HL-60 (cell line): ENCODE measurements at regions not wholly inside any gene's neighbourhood (a gene's known extent, or its start where the extent isn't known, plus 50 kb on each side); places are given as distances from the start of the nearest gene placed in this dataset.

ENCODE experiments used
- DNase-seq, 2 experiments: peaks; one replicate each; pipeline ENCODE4 v3.0.0-alpha.2; 2010 to 2020; ENCODE audit warnings: low read depth in 1 of 2, low spot score in 1 of 2
- H3K27ac ChIP-seq: fragments of 250-450 bp; sonication (Bioruptor Pico); replicated peaks from 2 replicates; pipeline ENCODE4 v1.5.1; 2020; ENCODE audit warnings: mild to moderate bottlenecking, moderate library complexity
- H3K27me3 ChIP-seq: fragments of 250-450 bp; sonication (Bioruptor Pico); 2 replicates; pipeline ENCODE4 v1.5.1; 2021; ENCODE audit warnings: mild to moderate bottlenecking, moderate library complexity; ENCODE audit not compliant: insufficient read depth, poor library complexity, severe bottlenecking
- H3K4me3 ChIP-seq: replicated peaks from 2 replicates; pipeline ENCODE4 v1.5.1; 2011; ENCODE audit warnings: mild to moderate bottlenecking, control low read depth, low read length; ENCODE audit not compliant: insufficient read depth
- GABPA ChIP-seq: IDR thresholded peaks from 2 replicates; pipeline ENCODE4 v1.6.1; 2012; ENCODE audit warnings: low read depth
- POLR2AphosphoS5 ChIP-seq: IDR thresholded peaks from 2 replicates; pipeline ENCODE4 v1.6.1; 2012; ENCODE audit warnings: low read depth
- SPI1 ChIP-seq: IDR thresholded peaks from 2 replicates; pipeline ENCODE4 v1.6.1; 2012; ENCODE audit warnings: low read depth, mild to moderate bottlenecking, borderline replicate concordance
- TF ChIP-seq, protein P1 (sequence below): IDR thresholded peaks from one replicate; pipeline ENCODE4 v1.5.1; 2011; ENCODE audit warnings: low read length, control low read depth, inconsistent platforms; ENCODE audit not compliant: insufficient read depth
- TF ChIP-seq, protein P2 (sequence below): IDR thresholded peaks from 2 replicates; pipeline ENCODE4 v1.6.1; 2012; ENCODE audit warnings: low read depth; ENCODE audit not compliant: insufficient replicate concordance

DNA sequence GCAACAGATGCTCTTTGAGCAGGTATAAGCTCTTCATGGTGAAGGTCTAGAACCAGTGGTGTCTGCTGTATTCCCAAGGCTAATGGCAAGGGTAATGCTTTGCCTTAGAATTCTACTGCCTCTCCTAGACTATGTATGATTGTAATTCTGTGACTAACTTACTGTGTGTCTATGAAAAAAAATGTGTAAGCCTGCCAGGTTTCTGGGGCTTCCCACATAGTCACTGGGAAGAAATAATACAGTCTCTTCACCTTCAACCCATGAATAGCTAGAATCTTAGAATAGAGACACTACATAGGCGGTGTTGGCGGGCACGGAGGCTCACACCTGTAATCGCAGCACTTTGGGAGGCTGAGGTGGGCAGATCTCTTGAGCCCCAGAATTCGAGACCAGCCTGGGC, 84.1 kb downstream of the C11orf91 start:
- Histone ChIP-seq H3K27ac (no peak overlapping the region), H3K27me3 (no peaks in the 10 kb centered on the region), H3K4me3 (no peak overlapping the region)
- TF ChIP-seq, protein P1, sequence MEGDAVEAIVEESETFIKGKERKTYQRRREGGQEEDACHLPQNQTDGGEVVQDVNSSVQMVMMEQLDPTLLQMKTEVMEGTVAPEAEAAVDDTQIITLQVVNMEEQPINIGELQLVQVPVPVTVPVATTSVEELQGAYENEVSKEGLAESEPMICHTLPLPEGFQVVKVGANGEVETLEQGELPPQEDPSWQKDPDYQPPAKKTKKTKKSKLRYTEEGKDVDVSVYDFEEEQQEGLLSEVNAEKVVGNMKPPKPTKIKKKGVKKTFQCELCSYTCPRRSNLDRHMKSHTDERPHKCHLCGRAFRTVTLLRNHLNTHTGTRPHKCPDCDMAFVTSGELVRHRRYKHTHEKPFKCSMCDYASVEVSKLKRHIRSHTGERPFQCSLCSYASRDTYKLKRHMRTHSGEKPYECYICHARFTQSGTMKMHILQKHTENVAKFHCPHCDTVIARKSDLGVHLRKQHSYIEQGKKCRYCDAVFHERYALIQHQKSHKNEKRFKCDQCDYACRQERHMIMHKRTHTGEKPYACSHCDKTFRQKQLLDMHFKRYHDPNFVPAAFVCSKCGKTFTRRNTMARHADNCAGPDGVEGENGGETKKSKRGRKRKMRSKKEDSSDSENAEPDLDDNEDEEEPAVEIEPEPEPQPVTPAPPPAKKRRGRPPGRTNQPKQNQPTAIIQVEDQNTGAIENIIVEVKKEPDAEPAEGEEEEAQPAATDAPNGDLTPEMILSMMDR, result no peak
- TF ChIP-seq GABPA (no peak), POLR2AphosphoS5 (no peak), SPI1 (no peak)
- TF ChIP-seq, protein P2, sequence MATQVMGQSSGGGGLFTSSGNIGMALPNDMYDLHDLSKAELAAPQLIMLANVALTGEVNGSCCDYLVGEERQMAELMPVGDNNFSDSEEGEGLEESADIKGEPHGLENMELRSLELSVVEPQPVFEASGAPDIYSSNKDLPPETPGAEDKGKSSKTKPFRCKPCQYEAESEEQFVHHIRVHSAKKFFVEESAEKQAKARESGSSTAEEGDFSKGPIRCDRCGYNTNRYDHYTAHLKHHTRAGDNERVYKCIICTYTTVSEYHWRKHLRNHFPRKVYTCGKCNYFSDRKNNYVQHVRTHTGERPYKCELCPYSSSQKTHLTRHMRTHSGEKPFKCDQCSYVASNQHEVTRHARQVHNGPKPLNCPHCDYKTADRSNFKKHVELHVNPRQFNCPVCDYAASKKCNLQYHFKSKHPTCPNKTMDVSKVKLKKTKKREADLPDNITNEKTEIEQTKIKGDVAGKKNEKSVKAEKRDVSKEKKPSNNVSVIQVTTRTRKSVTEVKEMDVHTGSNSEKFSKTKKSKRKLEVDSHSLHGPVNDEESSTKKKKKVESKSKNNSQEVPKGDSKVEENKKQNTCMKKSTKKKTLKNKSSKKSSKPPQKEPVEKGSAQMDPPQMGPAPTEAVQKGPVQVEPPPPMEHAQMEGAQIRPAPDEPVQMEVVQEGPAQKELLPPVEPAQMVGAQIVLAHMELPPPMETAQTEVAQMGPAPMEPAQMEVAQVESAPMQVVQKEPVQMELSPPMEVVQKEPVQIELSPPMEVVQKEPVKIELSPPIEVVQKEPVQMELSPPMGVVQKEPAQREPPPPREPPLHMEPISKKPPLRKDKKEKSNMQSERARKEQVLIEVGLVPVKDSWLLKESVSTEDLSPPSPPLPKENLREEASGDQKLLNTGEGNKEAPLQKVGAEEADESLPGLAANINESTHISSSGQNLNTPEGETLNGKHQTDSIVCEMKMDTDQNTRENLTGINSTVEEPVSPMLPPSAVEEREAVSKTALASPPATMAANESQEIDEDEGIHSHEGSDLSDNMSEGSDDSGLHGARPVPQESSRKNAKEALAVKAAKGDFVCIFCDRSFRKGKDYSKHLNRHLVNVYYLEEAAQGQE, result no peak
- DNase-seq, result no peak

DNA sequence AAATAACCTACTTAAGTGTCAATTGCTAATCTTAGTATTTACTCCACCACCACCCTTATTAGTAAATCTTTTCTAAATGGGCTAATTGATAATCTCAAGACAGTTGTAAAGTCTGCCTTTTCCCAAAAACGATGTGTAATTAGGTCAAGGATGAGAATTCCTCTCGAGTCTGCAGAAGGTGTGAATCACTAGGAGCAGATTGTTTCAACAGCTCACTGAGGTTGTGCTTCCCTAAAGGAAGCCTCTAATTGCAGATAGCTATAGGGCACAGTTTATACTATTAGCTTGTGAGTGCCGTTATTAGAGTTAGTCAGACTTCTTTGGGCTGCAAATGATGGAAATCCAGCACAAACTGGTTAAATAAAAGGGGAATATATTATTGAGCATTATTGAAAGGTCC, 84.9 kb downstream of the C11orf91 start:
- H3K27me3 ChIP-seq, result no peaks in the 10 kb centered on the region
- H3K27ac ChIP-seq, result no peak overlapping the region
- H3K4me3 ChIP-seq, result no peak overlapping the region
- DNase-seq, result no peak
- TF ChIP-seq GABPA (no peak), POLR2AphosphoS5 (no peak)

DNA sequence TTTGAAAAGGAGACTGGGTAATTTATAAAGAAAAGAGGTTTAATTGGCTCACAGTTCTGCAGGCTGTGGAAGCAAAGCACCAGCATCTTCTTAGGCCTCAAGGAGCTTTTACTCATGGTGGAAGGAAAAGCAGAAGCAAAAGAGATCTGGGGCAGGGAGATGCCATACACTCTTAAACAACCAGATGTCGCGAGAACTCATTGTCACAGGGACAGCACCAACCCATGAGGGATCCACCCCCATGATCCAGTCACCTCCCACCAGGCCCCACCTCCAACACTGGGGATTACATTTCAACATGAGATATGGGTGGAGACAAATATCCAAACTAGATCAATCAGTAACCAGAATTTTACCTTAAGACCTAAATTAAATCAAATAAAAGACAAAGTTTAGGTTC, 87.2 kb downstream of the C11orf91 start:
- H3K4me3 ChIP-seq, result no peak overlapping the region
- no peaks in the 10 kb centered on the region for H3K27me3 ChIP-seq
- DNase-seq, result no peak
- H3K27ac ChIP-seq, result no peak overlapping the region
- TF ChIP-seq SPI1 (no peak), GABPA (no peak), POLR2AphosphoS5 (no peak)
- TF ChIP-seq, protein P1, result no peak
- TF ChIP-seq, protein P2, result no peak

DNA sequence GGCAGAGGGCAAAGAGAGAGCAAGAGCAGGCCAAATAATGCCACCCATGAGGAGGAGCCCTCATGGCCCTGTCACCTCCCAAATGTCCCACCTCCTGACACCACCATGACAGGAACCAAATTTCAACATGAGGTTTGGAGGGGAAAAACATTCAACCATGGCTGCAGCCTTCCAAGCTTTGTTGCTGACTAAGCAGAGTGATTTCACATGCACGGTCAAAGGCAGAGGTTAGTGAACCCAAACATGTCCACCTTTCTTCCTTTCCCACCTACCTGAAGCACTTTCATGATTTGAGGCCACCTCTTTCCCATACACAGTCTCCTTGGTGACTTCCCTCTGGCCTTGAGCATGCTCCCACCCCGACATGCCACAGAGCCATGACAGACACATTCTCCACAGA, 89.7 kb downstream of the C11orf91 start:
- Histone ChIP-seq H3K4me3 (no peak overlapping the region), H3K27ac (no peak overlapping the region), H3K27me3 (no peaks in the 10 kb centered on the region)
- no peak for TF ChIP-seq POLR2AphosphoS5
- TF ChIP-seq, protein P1, result no peak
- no peak for TF ChIP-seq SPI1
- TF ChIP-seq GABPA, result no peak
- no peak for DNase-seq
